Stomach smooth muscle (tissue), 2 donors: ENCODE measurements at regions not wholly inside any gene's neighbourhood (a gene's known extent, or its start where the extent isn't known, plus 50 kb on each side); places are given as distances from the start of the nearest gene placed in this dataset.

Experiments used
- H3K27ac ChIP-seq: one replicate; pipeline ENCODE4 v1.7.0; 2013; ENCODE audit warnings: mild to moderate bottlenecking, low read length, inconsistent platforms
- H3K27me3 ChIP-seq, 2 donors: one replicate each; pipeline ENCODE4 v1.7.0; 2013; ENCODE audit warnings: low read length in 2 of 2; ENCODE audit not compliant: insufficient read depth in 2 of 2, control insufficient read depth in 1 of 2
- H3K36me3 ChIP-seq, 2 donors: one replicate each; pipeline ENCODE4 v1.7.0; 2013; ENCODE audit warnings: low read length in 2 of 2; ENCODE audit not compliant: control insufficient read depth in 2 of 2, insufficient read depth in 2 of 2
- H3K4me1 ChIP-seq: one replicate; pipeline ENCODE4 v1.7.0; 2013; ENCODE audit warnings: low read length; ENCODE audit not compliant: control insufficient read depth, insufficient read depth
- H3K4me3 ChIP-seq, 2 donors: one replicate each; pipeline ENCODE4 v1.7.0; 2013; ENCODE audit warnings: low read length in 2 of 2
- H3K9ac ChIP-seq, 2 donors: one replicate each; pipeline ENCODE4 v1.7.0; 2013; ENCODE audit warnings: low read length in 2 of 2, mild to moderate bottlenecking in 1 of 2
- H3K9me3 ChIP-seq, 2 donors: one replicate each; pipeline ENCODE4 v1.7.0; 2013; ENCODE audit warnings: low read length in 2 of 2; ENCODE audit not compliant: control insufficient read depth in 2 of 2
- donor health status: healthy.
- donor health status: Pancreatic carcinoma.

- Histone ChIP-seq H3K9me3 (no peaks in the 10 kb centered on the region), H3K4me1 (no peaks in the 10 kb centered on the region), H3K36me3 (no peaks in the 10 kb centered on the region), H3K27ac (no peak overlapping the region), H3K9ac (no peak overlapping the region), H3K27me3 (no peaks in the 10 kb centered on the region), H3K4me3 (no peak overlapping the region)
These were observed 523.2 kb upstream of the EPHA5 start for GRCh38 chr4:66193487-66193886.

GRCh38 chr4:66187175-66187720 lies 517.0 kb upstream of the EPHA5 start:
- no peak overlapping the region for H3K9ac ChIP-seq
- no peak overlapping the region for H3K27ac ChIP-seq
- H3K27me3 ChIP-seq, result no peaks in the 10 kb centered on the region
- no peaks in the 10 kb centered on the region for H3K9me3 ChIP-seq
- H3K4me3 ChIP-seq, result no peak overlapping the region
- no peaks in the 10 kb centered on the region for H3K4me1 ChIP-seq
- no peaks in the 10 kb centered on the region for H3K36me3 ChIP-seq

- Histone ChIP-seq H3K27ac (no peak overlapping the region), H3K36me3 (no peaks in the 10 kb centered on the region)
These were observed 515.8 kb upstream of the EPHA5 start for GRCh38 chr4:66186095-66186494.

GRCh38 chr4:66182636-66183035 lies 512.3 kb upstream of the EPHA5 start:
- Histone ChIP-seq H3K27me3 (no peaks in the 10 kb centered on the region), H3K9ac (no peak overlapping the region)

More at GRCh38 chr4:66186095-66186494, 515.8 kb upstream of the EPHA5 start:
- Histone ChIP-seq H3K4me3 (no peak overlapping the region), H3K9ac (no peak overlapping the region), H3K9me3 (no peaks in the 10 kb centered on the region), H3K4me1 (no peaks in the 10 kb centered on the region), H3K27me3 (no peaks in the 10 kb centered on the region)

GRCh38 chr4:66178906-66179305 lies 508.6 kb upstream of the EPHA5 start:
- Histone ChIP-seq H3K36me3 (no peaks in the 10 kb centered on the region), H3K9ac (no peak overlapping the region), H3K4me3 (no peak overlapping the region), H3K27ac (no peak overlapping the region), H3K4me1 (no peaks in the 10 kb centered on the region), H3K27me3 (no peaks in the 10 kb centered on the region), H3K9me3 (no peaks in the 10 kb centered on the region)

More at GRCh38 chr4:66182636-66183035, 512.3 kb upstream of the EPHA5 start:
- Histone ChIP-seq H3K27ac (no peak overlapping the region), H3K4me1 (no peaks in the 10 kb centered on the region), H3K9me3 (no peaks in the 10 kb centered on the region), H3K4me3 (no peak overlapping the region), H3K36me3 (no peaks in the 10 kb centered on the region)

GRCh38 chr4:66169341-66169740 lies 499.1 kb upstream of the EPHA5 start:
- Histone ChIP-seq H3K27ac (no peak overlapping the region), H3K4me1 (no peaks in the 10 kb centered on the region), H3K27me3 (no peaks in the 10 kb centered on the region), H3K9ac (no peak overlapping the region), H3K4me3 (no peak overlapping the region), H3K9me3 (peaks cover 0 to 3% of the 10 kb centered on the region in 2 donors), H3K36me3 (no peaks in the 10 kb centered on the region)

- Histone ChIP-seq H3K27me3 (no peaks in the 10 kb centered on the region), H3K9ac (no peak overlapping the region), H3K4me1 (no peaks in the 10 kb centered on the region), H3K27ac (no peak overlapping the region), H3K36me3 (no peaks in the 10 kb centered on the region), H3K9me3 (peaks cover 0 to 3% of the 10 kb centered on the region in 2 donors), H3K4me3 (no peak overlapping the region)
These were observed 494.6 kb upstream of the EPHA5 start for GRCh38 chr4:66164869-66165268.

GRCh38 chr4:66160606-66161005 lies 490.3 kb upstream of the EPHA5 start:
- Histone ChIP-seq H3K4me1 (no peaks in the 10 kb centered on the region), H3K27me3 (no peaks in the 10 kb centered on the region), H3K9me3 (peaks cover 0 to 3% of the 10 kb centered on the region in 2 donors), H3K9ac (no peak overlapping the region), H3K27ac (no peak overlapping the region), H3K36me3 (no peaks in the 10 kb centered on the region), H3K4me3 (no peak overlapping the region)

GRCh38 chr4:66157594-66157993 lies 487.3 kb upstream of the EPHA5 start:
- no peaks in the 10 kb centered on the region for H3K9me3 ChIP-seq
- H3K36me3 ChIP-seq, result no peaks in the 10 kb centered on the region
- no peaks in the 10 kb centered on the region for H3K27me3 ChIP-seq
- no peak overlapping the region for H3K4me3 ChIP-seq
- no peak overlapping the region for H3K27ac ChIP-seq
- H3K9ac ChIP-seq, result no peak overlapping the region
- no peaks in the 10 kb centered on the region for H3K4me1 ChIP-seq

GRCh38 chr4:66130042-66130441 lies 459.8 kb upstream of the EPHA5 start:
- Histone ChIP-seq H3K36me3 (no peaks in the 10 kb centered on the region), H3K9me3 (no peaks in the 10 kb centered on the region), H3K9ac (no peak overlapping the region), H3K4me1 (no peaks in the 10 kb centered on the region), H3K4me3 (no peak overlapping the region), H3K27ac (no peak overlapping the region), H3K27me3 (no peaks in the 10 kb centered on the region)

GRCh38 chr4:66123831-66124413 lies 453.6 kb upstream of the EPHA5 start:
- Histone ChIP-seq H3K36me3 (no peaks in the 10 kb centered on the region), H3K27ac (no peak overlapping the region), H3K4me1 (no peaks in the 10 kb centered on the region), H3K4me3 (no peak overlapping the region), H3K27me3 (no peaks in the 10 kb centered on the region), H3K9me3 (no peaks in the 10 kb centered on the region), H3K9ac (no peak overlapping the region)
